DMS153 (cell line): ENCODE measurements at regions not wholly inside any gene's neighbourhood (a gene's known extent, or its start where the extent isn't known, plus 50 kb on each side); places are given as distances from the start of the nearest gene placed in this dataset.

Source experiments
- DNase-seq: peaks from one replicate; lab custom pipeline; 2025; lab: John Stamatoyannopoulos, UW

DNA sequence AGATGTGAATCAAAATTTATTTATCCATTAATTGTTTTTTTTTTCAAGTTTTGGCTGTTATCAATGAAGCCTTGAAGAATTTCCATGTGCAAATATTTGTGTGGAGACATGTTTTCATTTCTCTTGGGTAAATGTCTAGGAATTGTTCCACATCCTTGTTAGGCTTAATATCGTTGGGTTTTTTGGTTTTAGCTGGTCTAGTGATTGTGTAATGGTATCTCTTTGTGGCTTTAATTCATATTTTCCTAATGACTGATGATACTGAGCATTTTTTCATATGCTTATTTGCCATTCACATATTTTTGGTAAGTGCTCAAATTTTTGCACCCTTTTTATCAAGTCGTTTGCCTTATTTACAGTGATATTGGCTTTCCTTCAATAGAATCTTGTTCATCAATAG is 250.3 kb upstream of the EPHA4 start:
- DNase-seq = no peak

- DNase-seq = no peak
Observed at GRCh38 chr2:221818616-221819320, 246.7 kb upstream of the EPHA4 start.

DNA sequence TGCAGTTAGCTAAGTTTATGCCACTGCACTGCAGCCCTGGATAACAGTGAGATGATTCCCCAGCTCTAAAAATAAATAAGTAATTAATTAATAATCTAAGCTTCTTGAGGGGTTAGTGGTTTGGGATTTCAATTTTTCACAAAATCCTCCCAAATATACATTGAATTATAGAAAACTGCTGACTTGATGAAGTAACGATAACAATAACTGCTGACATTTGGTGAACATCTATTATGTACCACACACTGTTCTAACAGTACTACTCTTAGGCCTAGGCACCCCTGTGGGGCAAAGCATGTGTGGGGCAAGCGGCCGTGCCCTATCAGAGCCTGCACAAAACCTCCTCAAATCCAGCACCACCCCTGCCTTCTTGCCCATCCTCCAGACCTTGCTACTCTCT is 245.8 kb upstream of the EPHA4 start:
- no peak for DNase-seq

GRCh38 chr2:221817052-221817451 is 244.9 kb upstream of the EPHA4 start:
- no peak for DNase-seq

DNA sequence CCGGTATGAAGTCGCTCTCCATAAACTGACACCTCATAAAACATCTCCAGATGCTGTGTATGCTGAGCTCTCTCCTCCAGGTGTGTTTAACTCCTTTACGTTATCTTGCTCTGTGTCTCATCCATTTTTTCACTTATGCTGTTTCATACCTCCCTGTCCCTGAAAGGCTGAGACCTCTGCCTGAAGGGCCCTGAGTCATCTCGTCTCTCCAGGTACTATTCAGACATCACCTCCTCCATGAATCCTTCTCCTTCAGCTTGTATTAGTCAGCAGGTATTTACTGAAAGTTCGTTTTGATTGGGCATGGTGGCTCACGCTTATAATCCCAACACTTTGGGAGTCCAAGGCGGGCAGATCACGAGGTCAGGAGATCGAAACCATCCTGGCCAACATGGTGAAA is 244.5 kb upstream of the EPHA4 start:
- no peak for DNase-seq

GRCh38 chr2:221810650-221811049 is 238.5 kb upstream of the EPHA4 start:
- no peak for DNase-seq

DNA sequence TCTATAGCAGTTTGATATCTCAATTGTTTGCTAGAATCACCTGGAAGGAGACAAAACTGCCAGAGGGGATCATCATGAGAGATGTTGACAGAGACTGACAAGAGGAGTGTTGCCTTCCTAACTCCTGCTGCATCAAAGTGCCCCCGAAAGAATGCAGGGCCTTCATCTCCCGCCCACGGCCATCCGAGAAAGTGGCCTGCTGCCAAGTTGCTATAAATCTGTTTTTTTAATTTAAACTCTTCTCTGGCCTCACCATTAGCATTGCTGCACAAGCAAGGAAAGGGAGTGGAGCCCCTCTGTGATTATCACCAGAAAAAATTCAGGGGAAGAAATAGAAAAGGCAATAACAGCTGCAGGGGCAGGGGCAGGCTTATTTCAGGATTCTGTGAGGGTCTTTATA is 238.1 kb upstream of the EPHA4 start:
- no peak for DNase-seq

GRCh38 chr2:221808488-221808887 is 236.4 kb upstream of the EPHA4 start:
- DNase-seq = no peak

GRCh38 chr2:221807706-221808105 is 235.6 kb upstream of the EPHA4 start:
- no peak for DNase-seq

DNA sequence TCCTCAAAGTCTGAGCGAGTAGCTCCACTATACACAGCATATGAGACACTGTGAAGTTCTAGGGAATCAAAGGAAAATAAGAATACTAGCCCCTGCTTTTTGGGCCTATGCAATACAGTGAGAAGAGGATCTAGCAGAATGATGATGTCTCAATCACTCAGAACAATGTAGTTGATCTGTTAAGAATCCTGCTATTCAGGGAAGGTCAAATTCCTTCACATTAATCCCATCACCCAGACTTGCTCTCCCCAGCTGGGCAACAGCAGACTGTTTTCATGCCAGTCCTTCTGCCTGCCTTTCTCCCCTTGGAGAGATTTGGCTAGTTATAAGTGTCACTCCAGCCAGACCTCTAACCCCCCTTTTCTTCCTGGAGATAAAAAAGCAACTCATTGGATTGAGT is 230.0 kb upstream of the EPHA4 start:
- no peak for DNase-seq

GRCh38 chr2:221792971-221793521 is 220.9 kb upstream of the EPHA4 start:
- no peak for DNase-seq

GRCh38 chr2:221791844-221792243 is 219.7 kb upstream of the EPHA4 start:
- no peak for DNase-seq

DNA sequence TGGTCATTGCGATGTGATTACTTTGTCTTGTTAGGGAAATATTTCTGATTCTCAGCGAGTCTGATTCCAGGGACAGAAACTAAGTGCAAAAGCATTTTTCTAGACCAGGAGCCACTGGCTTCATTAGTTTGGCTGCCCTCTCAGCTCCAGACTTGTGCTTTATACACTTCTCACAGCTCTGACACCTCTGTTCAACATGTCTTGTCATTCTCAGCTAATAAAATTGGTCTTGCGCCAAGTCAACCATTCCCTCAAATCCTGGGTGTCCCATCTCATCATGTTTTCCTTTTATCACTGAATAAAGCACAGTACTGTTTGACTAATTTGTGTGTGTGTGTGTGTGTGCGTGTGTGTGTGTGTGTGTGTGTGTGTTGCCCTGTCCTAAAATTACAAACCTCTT is 215.5 kb upstream of the EPHA4 start:
- no peak for DNase-seq

DNA sequence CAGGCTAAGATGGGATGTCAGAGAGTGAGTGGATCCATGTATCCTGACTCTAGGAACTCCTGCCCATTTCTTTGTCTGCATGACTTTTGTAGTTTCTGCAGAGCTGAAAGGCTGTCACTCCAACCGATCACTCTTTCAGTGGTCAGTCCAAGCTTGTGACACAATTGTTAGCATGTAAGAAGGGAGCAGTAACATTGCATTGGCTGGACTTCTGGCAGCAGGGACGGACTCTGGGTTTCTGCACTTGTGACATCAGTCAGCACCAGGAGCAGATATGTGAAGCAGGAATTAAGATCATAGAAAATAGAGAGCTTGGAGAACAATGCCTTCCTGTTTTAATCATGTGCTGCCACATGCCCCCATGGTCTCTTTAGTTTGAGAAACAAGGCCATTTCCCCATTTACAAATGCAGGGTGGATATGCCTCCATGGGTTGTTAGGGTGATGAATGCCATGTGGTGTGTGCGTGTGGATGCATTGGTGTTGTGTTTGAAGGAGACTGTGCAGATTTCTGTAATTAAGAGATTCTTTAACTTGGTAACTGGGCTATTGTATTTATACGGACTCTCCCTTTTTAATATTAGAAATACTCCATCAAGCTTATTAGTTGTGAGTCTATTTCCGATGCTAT is 214.3 kb upstream of the EPHA4 start:
- no peak for DNase-seq

GRCh38 chr2:221780281-221780688 is 208.2 kb upstream of the EPHA4 start:
- no peak for DNase-seq

- DNase-seq = no peak
Observed at GRCh38 chr2:221779614-221780067, 207.5 kb upstream of the EPHA4 start.

GRCh38 chr2:221778025-221778424 is 205.9 kb upstream of the EPHA4 start:
- DNase-seq = no peak

DNA sequence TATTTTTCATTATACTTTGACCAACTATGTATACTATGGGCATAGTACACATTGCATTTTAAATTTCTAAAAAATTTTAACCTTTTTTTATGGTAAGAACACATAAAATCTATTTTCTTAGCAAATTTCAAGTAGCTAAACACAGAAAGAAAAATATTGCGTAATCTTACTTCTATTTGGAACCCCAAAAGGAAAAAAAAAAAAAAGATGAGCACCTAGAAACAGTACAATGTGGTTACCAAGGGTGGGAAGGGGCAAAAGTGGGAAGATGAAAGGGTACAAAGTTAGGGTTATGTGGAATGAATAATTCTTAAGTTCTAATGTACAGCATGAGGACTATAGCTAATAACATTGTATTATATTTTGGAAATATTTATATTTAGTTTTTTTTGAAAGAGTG is 205.0 kb upstream of the EPHA4 start:
- DNase-seq = no peak

GRCh38 chr2:221775096-221775495 is 203.0 kb upstream of the EPHA4 start:
- no peak for DNase-seq

- DNase-seq = no peak
Observed at GRCh38 chr2:221774136-221774535, 202.0 kb upstream of the EPHA4 start.

DNA sequence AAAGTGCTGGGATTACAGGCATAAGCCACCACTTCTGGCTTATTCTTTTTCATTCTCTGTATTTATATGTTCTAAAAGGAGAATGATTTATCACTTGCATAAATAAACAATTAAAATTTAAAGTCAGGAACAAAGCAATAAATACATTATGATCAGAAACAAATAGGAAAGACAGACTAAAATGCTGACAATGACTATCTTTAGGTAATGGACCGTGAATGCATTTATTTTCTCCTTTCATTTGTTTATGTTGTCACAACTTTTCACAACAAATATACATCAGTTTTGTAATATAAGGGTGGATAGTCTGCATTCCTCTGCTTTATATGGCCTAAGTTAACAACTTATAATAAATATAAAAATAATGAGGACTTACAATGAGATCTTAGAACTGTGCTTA is 199.2 kb upstream of the EPHA4 start:
- DNase-seq = no peak

DNA sequence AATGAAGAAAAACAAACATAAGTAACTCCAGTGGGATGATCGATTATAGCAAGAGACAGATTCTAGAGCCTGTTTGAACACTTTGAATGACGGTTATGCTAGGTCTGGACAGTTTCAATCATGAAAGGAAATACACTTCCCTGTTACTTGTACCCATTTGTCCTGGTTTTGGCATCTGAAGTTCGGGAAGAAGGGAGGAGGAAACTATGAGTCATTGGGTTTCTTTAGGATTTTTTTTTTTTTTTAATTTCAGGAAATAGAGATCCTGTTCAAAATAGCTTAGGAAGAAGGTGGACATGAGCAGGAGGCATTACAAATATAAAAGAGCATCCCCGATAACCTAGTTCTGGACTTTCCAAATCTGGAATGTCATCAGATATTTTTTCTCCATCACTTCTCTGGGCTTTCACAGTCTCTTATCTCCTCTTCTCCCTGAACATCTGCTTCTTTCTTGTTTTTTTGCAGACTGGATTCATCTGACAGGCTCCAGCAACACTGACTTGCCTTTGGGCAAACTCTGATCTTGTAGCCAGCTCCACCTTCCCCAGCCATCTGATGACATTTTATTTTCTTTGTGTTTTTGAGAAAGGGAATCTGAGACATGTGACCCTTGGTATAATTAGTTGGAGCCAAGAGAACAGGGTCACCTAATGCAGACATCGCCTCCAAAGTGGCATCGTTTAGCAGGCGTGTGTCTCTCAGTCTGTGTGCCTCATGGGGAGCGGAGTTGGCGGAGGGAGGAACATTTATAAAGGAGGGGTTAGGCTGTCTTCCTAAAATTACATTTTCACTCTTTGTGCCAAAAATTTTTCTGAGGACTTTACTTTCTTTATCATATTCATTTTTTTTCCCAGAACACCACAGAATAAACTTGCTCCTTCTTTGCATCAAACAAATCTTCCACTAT is 195.3 kb upstream of the EPHA4 start:
- DNase-seq = no peak

GRCh38 chr2:221762496-221762895 is 190.4 kb upstream of the EPHA4 start:
- no peak for DNase-seq
